Kidney (tissue), 13 donors: ENCODE measurements at regions not wholly inside any gene's neighbourhood (a gene's known extent, or its start where the extent isn't known, plus 50 kb on each side); places are given as distances from the start of the nearest gene placed in this dataset.

ENCODE experiments used
- DNase-seq, 5 donors: peaks; one replicate each; pipeline ENCODE4 v3.0.0-alpha.2; 2013 to 2020
- FAIRE-seq: peaks from 2 replicates; lab custom pipeline; 2012; peaks lifted over from hg19 to GRCh38; lab: Jason Lieb, UNC
- H3K27ac ChIP-seq, 2 donors: one replicate each; pipeline ENCODE4 v1.7.0; 2013; ENCODE audit warnings: low read depth in 2 of 2, low read length in 2 of 2, inconsistent platforms in 1 of 2
- H3K27me3 ChIP-seq: one replicate; pipeline ENCODE4 v1.7.1; 2013; ENCODE audit warnings: low read length, inconsistent platforms; ENCODE audit not compliant: control insufficient read depth, insufficient read depth
- H3K36me3 ChIP-seq, 3 donors: one replicate each; pipeline versions ENCODE4 v1.7.0 to v1.7.1; 2013; ENCODE audit warnings: low read length in 3 of 3, control low read depth in 1 of 3, inconsistent platforms in 1 of 3; ENCODE audit not compliant: insufficient read depth in 3 of 3, control insufficient read depth in 2 of 3
- H3K4me1 ChIP-seq, 3 donors: one replicate each; pipeline versions ENCODE4 v1.7.0 to v1.7.1; 2013; ENCODE audit warnings: low read length in 3 of 3, inconsistent platforms in 1 of 3, low read depth in 1 of 3; ENCODE audit not compliant: control insufficient read depth in 2 of 3, insufficient read depth in 2 of 3
- H3K4me3 ChIP-seq, 3 donors: one replicate each; pipeline versions ENCODE4 v1.7.0 to v1.8.1; 2013; ENCODE audit warnings: low read length in 3 of 3, control low read depth in 1 of 3, inconsistent platforms in 1 of 3
- H3K9ac ChIP-seq, 3 donors: one replicate each; pipeline versions ENCODE4 v1.7.0 to v1.7.1; 2013; ENCODE audit warnings: low read length in 3 of 3, control low read depth in 1 of 3, inconsistent platforms in 1 of 3
- H3K9me3 ChIP-seq, 3 donors: one replicate each; pipeline versions ENCODE4 v1.7.0 to v1.7.1; 2013; ENCODE audit warnings: low read length in 3 of 3, control low read depth in 1 of 3, inconsistent platforms in 1 of 3; ENCODE audit not compliant: control insufficient read depth in 2 of 3, insufficient read depth in 1 of 3
- intact Hi-C: fragments of 100-400 bp; cut with DNase I; formaldehyde crosslinking; loops from one replicate; pipeline ENCODE4 v1.11.1; 2022
- TF ChIP-seq, protein P1 (sequence below): IDR thresholded peaks from 3 replicates; pipeline ENCODE4 v1.5.1; 2012; ENCODE audit warnings: mild to moderate bottlenecking, moderate library complexity, borderline replicate concordance; ENCODE audit not compliant: insufficient read depth; ENCODE audit errors: extremely low read depth
- donor health status: control.
- donor health status: control.
- donor health status: control.
- donor health status: control.
- donor health status: control.
- donor health status: DM: yes; HTN: yes; CAD: no.
- donor health status: Normal renal cell carcinoma (clear cell type).

DNA sequence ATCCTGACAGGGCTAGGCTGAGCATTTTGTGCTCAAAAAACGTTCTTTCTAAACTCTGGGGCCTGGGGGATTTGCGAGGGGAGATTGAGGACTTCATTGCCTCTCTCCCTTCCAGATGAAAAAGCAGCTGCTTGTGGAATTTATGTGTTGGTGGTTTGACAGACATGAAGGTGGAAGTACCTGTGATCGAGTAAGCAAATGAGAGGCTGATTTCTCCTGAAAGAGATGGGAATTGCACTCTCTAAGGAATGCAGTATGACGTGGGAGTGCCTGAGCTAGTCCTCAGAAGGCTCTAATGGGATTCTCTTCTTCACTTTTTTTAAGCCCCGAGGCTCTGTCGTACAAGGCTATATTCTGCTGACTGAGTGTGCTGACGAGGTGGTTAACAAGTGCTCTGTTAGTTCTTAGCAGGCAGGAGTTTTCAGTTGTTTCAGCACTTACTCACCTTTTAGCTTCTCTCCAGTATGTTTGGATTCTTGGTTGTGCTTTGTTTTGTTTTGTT is 426.8 kb upstream of the CNKSR2 start:
- FAIRE-seq (no peak), DNase-seq (peak in 2 of 5 donors; percentile 0 to 7)
- Histone ChIP-seq H3K9me3 (no peaks in the 10 kb centered on the region), H3K9ac (no peak overlapping the region), H3K4me3 (no peak overlapping the region), H3K36me3 (no peaks in the 10 kb centered on the region), H3K27me3 (no peaks in the 10 kb centered on the region), H3K27ac (no peak overlapping the region), H3K4me1 (no peaks in the 10 kb centered on the region)
- TF ChIP-seq, protein P1, sequence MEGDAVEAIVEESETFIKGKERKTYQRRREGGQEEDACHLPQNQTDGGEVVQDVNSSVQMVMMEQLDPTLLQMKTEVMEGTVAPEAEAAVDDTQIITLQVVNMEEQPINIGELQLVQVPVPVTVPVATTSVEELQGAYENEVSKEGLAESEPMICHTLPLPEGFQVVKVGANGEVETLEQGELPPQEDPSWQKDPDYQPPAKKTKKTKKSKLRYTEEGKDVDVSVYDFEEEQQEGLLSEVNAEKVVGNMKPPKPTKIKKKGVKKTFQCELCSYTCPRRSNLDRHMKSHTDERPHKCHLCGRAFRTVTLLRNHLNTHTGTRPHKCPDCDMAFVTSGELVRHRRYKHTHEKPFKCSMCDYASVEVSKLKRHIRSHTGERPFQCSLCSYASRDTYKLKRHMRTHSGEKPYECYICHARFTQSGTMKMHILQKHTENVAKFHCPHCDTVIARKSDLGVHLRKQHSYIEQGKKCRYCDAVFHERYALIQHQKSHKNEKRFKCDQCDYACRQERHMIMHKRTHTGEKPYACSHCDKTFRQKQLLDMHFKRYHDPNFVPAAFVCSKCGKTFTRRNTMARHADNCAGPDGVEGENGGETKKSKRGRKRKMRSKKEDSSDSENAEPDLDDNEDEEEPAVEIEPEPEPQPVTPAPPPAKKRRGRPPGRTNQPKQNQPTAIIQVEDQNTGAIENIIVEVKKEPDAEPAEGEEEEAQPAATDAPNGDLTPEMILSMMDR, result no peak
- intact Hi-C loops, result no loop called here

DNA sequence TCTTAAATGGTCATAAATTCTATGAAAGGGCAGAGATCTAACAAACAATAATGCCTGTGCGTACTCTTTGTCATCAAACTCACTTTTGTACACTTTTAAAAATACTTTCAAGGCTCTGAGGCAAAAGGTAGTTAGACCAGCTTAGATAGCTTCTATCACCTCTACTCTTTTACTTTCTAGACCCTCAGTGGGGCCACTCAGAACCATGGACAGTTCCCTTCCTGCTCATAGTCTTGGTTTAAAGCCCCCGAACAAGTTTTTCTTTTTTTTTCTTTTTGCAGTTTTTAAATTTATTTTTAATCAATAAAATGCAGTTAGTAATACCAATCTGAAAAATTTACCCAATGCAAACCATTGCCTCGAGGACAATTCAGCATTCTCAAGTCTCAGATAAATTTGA is 460.5 kb upstream of the CNKSR2 start:
- Histone ChIP-seq H3K4me1 (no peaks in the 10 kb centered on the region), H3K27me3 (no peaks in the 10 kb centered on the region), H3K27ac (no peak overlapping the region), H3K9me3 (no peaks in the 10 kb centered on the region), H3K9ac (no peak overlapping the region), H3K4me3 (no peak overlapping the region), H3K36me3 (no peaks in the 10 kb centered on the region)
- intact Hi-C loops, result no loop called here
- TF ChIP-seq, protein P1, result no peak
- FAIRE-seq (peak; percentile 8), DNase-seq (peak in 4 of 5 donors; percentile 29 to 49 (median 44))

DNA sequence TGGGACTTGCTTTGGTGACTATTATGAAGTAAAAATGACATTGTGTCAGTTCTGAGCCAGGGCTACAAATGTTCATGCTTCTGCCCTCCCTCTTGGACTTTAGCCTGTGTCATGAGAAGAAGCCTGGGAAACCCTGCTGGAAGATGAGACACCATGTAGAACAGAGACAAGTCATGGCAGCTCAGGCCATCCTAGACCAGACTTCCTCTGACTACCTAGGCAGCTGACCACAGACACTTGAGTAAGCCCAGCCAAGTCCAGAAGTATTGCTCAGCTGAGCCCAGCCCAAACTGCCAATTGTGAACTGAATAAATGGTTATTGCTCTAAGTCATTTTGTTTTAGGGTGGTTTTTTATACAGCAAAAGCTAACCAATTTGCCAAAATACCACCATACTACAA is 467.6 kb upstream of the CNKSR2 start:
- intact Hi-C loops, result no loop called here
- Histone ChIP-seq H3K27me3 (no peaks in the 10 kb centered on the region), H3K9me3 (no peaks in the 10 kb centered on the region), H3K27ac (no peak overlapping the region), H3K4me3 (no peak overlapping the region), H3K4me1 (no peaks in the 10 kb centered on the region), H3K9ac (no peak overlapping the region), H3K36me3 (no peaks in the 10 kb centered on the region)
- TF ChIP-seq, protein P1, result no peak
- DNase-seq, result no peak
- no peak for FAIRE-seq

DNA sequence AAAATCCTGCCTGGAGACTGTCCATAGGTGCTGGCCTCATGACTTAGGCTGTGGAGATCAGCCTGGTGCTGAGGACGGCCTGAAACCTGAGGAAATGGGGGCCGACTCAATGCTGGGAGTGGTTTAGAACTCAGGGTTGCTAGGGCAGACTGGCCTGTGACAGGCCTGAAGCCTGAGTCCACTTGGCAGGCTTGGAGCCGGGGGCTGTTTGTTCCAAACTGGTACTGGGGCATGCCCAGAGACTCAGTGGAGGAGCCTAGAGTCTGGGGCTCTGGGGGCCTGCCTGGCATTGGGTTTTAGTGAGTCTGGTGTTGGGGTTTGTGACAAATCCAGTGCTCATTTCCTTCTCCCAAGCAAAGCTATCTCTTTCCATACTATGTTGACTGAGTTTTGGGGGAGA is 489.7 kb upstream of the CNKSR2 start:
- TF ChIP-seq, protein P1, result no peak
- Histone ChIP-seq H3K9ac (no peak overlapping the region), H3K4me3 (no peak overlapping the region), H3K36me3 (no peaks in the 10 kb centered on the region), H3K27ac (no peak overlapping the region), H3K4me1 (no peaks in the 10 kb centered on the region), H3K9me3 (no peaks in the 10 kb centered on the region), H3K27me3 (no peaks in the 10 kb centered on the region)
- intact Hi-C loops, result no loop called here
- DNase-seq, result no peak
- no peak for FAIRE-seq
